Ecto neural progenitor cell (in vitro differentiated cells): ENCODE measurements at regions not wholly inside any gene's neighbourhood (a gene's known extent, or its start where the extent isn't known, plus 50 kb on each side); places are given as distances from the start of the nearest gene placed in this dataset.
"Not testable (repeated sequence)": the region's sequence is repeated elsewhere in the genome, so short reads cannot be mapped to it uniquely, and the experiment has no call there.

Source experiments
- DNase-seq: peaks from one replicate; pipeline ENCODE4 v3.0.0-alpha.2; 2018; ENCODE audit warnings: low spot score

- no peak for DNase-seq
These were observed 105.5 kb upstream of the RGPD4 start for GRCh38 chr2:107721178-107721577.

GRCh38 chr2:107721586-107721985 lies 105.1 kb upstream of the RGPD4 start:
- DNase-seq = no peak

GRCh38 chr2:107725824-107726223 lies 100.9 kb upstream of the RGPD4 start:
- DNase-seq = not testable (repeated sequence)

GRCh38 chr2:107727318-107727717 lies 99.4 kb upstream of the RGPD4 start:
- DNase-seq = no peak

GRCh38 chr2:107728586-107728985 lies 98.1 kb upstream of the RGPD4 start:
- DNase-seq = no peak

- DNase-seq = no peak
These were observed 97.3 kb upstream of the RGPD4 start for GRCh38 chr2:107729440-107729839.

GRCh38 chr2:107730898-107731297 lies 95.8 kb upstream of the RGPD4 start:
- DNase-seq = no peak

- no peak for DNase-seq
These were observed 95.3 kb upstream of the RGPD4 start for GRCh38 chr2:107731435-107731834.

GRCh38 chr2:107735201-107735600 lies 91.5 kb upstream of the RGPD4 start:
- DNase-seq = no peak

- no peak for DNase-seq
These were observed 88.9 kb upstream of the RGPD4 start for GRCh38 chr2:107737756-107738155.

- DNase-seq = no peak
These were observed 88.4 kb upstream of the RGPD4 start for GRCh38 chr2:107738266-107738665.

- no peak for DNase-seq
These were observed 86.4 kb upstream of the RGPD4 start for GRCh38 chr2:107740300-107740699.

- DNase-seq = no peak
These were observed 84.1 kb upstream of the RGPD4 start for GRCh38 chr2:107742460-107743027.

GRCh38 chr2:107743274-107743673 lies 83.4 kb upstream of the RGPD4 start:
- DNase-seq = no peak

GRCh38 chr2:107745100-107745499 lies 81.6 kb upstream of the RGPD4 start:
- no peak for DNase-seq

GRCh38 chr2:107746552-107747198 lies 80.0 kb upstream of the RGPD4 start:
- not testable (repeated sequence) for DNase-seq

GRCh38 chr2:107747199-107747963 lies 79.3 kb upstream of the RGPD4 start:
- not testable (repeated sequence) for DNase-seq

GRCh38 chr2:107747964-107748583 lies 78.6 kb upstream of the RGPD4 start:
- no peak for DNase-seq

- DNase-seq = no peak
These were observed 74.8 kb upstream of the RGPD4 start for GRCh38 chr2:107751936-107752335.

- DNase-seq = not testable (repeated sequence)
These were observed 72.9 kb upstream of the RGPD4 start for GRCh38 chr2:107753806-107754205.

- no peak for DNase-seq
These were observed 69.5 kb upstream of the RGPD4 start for GRCh38 chr2:107757223-107757622.

- DNase-seq = no peak
These were observed 65.9 kb upstream of the RGPD4 start for GRCh38 chr2:107760620-107761364.
